HG02763 (cell line): ENCODE measurements at regions not wholly inside any gene's neighbourhood (a gene's known extent, or its start where the extent isn't known, plus 50 kb on each side); places are given as distances from the start of the nearest gene placed in this dataset.
"Not testable (repeated sequence)": the region's sequence is repeated elsewhere in the genome, so short reads cannot be mapped to it uniquely, and the experiment has no call there.

Source experiments
- ATAC-seq: cut with Tn5 transposase; IDR thresholded peaks from one replicate; pipeline ENCODE4 v1.9.1; 2021; ENCODE audit warnings: mild to moderate bottlenecking, moderate library complexity; ENCODE audit not compliant: unreplicated experiment

DNA sequence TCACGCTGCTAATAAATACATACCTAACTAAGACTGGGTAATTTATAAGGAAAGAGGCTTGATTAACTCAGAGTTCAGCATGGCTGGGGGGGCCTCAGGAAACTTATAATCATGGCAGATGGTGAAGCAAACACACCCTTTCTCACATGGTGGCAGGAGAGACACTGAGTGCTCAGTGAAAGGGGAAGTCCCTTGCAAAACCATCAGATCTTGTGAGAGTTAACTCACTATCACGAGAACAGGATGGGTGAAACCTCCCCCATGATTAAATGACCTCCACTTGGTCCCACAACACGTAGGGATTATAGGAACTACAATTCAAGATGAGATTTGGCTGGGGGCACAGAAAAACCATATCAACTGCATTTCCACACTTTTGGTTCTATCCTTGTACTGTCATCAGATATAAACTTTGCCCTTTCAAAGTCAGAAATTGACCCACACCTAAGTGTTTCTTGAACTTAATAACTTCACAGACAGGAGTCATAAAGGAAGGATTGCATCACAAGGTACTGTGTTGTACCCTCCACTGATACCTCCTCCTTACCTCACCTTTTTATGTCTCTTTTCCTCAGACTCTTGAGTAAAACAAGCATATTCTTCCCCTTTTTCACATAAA is 319.1 kb upstream of the PIK3R1 start:
- ATAC-seq = no peak

- ATAC-seq = not testable (repeated sequence)
These were observed 325.7 kb upstream of the PIK3R1 start for GRCh38 chr5:67889870-67890269.

DNA sequence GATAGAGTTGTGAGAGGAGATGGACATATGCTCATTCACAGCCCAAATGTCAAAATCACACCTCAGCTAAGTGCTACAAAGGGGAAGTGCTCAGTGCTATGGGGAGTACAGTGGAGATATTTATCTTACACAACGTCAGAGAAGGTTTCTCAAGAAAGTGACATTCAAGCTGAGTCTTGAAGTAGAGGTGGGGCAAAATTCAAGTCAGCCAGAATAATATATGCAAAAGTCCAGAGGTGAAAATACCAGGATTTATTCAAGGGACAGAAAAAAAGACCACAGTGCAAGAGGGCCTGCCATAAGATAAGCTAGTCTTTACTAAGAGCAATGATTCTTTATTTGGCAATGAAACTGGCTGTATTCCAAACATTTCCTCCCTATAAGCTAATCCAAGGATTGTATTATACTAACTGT is 327.8 kb upstream of the PIK3R1 start:
- no peak for ATAC-seq

- no peak for ATAC-seq
These were observed 328.8 kb upstream of the PIK3R1 start for GRCh38 chr5:67886761-67887160.

DNA sequence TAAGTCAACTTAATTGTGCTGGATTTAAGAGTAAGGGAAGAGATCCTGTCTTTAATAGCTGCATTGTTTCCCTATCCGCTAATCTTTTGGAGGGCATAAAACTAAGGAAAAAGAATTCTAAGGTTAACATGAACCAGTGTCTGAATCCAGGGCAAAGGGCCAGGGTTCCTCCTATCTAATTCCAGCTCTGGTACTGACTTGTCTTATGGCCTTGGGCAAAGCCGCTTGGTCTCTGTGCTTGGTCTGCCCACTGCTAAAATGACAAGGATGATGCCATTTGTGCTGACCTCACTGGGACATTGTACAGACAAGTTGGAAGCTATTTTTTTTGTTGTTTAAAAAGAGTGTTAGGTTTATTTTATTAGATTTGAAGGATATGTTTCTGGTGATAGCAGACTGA is 334.7 kb upstream of the PIK3R1 start:
- ATAC-seq = no peak

DNA sequence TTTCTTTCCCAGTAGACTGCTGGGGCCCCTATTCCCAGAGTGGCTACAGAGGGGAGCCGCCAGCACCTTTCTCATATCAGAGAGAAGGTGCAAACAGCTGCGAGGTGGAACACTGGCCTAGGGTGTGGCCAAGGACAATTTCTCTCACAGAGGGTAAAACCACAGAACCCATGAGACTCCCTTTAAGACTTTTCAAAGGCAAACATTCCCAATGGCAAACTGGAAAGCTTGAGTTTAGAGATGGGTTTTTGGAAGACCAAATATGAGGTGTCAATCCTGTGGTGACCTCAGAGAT is 335.1 kb upstream of the PIK3R1 start:
- no peak for ATAC-seq

DNA sequence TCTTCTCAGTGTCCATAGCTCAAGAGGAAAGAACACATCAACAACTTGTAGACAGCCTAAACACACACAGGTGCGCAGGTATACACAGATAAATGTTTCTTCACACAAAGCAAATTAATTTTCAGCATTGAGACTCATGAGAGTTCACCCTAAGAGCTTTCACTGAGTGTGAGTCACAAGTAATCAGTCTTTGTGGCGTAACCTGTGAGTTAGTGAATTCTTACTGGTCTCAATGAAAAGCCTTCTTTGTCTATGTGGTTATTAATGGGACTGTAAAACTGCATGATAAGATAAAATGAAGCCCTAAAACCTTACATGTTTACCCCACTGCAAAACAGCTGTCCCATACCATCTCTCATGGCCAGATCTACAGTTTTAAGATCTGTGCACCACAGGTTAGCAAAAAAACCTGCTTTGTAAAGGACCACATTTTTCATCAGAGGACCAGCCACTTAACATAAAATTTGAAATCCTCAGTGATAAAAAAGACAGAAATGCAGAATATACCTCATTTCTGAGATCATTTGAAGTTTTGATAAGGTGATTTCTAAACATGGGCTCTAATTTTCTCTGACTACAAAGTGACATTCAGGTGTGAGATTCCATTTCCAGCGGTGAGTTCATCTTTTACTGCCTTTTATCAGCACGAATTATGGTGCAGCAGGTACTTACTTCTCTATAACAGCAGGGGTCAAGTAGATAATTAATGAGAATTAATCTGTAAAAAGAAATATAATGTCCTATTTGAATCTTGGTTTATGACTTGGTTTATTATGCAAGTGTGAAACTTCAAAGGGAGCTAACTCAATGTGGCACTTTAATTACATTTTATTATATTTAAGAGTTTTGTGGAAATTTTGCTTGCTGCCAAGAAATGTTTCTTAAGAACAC is 335.7 kb upstream of the PIK3R1 start:
- no peak for ATAC-seq

- no peak for ATAC-seq
These were observed 336.6 kb upstream of the PIK3R1 start for GRCh38 chr5:67878933-67879332.

DNA sequence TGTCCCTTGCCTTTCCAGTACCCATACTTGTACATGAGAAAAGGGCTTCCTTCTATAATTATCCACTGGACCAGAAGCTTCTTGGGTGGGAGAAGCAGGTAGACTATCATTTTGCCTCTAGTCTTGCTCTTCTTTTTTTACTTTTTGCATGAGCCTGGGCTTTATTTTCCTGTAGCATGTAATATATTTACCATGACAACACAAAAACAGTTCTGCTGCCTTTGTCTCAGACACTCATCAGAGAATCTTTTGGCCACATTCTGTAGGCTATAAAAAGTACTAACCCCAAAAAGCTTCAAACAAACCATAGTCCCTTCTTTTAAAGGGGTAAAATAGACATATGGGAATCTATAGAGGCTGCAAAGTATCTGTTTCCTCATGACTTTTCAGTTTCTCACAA is 339.2 kb upstream of the PIK3R1 start:
- no peak for ATAC-seq

GRCh38 chr5:67875601-67876000 is 340.0 kb upstream of the PIK3R1 start:
- no peak for ATAC-seq

DNA sequence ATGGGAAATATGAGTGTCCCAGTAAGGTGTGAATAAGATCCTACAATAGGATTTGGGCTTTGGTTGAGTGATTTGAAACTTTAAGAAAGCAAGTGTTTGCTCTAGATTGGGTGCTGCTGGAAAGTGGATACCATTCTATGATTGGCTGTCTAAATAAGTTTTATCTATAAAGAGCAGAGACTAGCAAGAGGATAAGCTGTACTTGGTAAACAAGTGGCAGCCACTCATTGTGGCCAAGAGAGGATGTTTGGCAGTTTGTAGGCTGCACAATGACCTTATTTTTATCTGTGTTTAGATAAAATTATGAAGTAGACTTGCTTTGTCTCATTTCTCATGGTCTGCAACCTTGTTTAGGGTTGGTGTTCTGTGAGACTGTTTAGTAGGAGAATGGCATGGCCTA is 341.6 kb upstream of the PIK3R1 start:
- no peak for ATAC-seq

GRCh38 chr5:67870662-67871061 is 344.9 kb upstream of the PIK3R1 start:
- no peak for ATAC-seq

DNA sequence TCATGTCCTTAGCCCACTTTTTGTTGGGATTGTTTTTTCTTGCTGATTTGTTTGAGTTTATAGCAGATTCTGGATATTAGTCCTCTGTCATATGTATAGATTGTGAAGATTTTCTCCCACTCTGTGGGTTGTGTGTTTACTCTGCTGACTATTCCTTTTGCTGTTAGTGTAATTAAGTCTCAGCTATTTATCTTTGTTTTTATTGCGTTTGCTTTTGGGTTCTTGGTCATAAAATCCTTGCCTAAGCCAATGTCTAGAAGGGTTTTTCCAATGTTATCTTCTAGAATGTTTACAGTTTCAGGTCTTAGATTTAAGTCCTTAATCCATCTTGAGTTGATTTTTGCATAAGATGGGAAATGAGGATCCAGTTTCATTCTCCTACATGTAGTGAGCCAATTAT is 351.2 kb upstream of the PIK3R1 start:
- ATAC-seq = not testable (repeated sequence)

DNA sequence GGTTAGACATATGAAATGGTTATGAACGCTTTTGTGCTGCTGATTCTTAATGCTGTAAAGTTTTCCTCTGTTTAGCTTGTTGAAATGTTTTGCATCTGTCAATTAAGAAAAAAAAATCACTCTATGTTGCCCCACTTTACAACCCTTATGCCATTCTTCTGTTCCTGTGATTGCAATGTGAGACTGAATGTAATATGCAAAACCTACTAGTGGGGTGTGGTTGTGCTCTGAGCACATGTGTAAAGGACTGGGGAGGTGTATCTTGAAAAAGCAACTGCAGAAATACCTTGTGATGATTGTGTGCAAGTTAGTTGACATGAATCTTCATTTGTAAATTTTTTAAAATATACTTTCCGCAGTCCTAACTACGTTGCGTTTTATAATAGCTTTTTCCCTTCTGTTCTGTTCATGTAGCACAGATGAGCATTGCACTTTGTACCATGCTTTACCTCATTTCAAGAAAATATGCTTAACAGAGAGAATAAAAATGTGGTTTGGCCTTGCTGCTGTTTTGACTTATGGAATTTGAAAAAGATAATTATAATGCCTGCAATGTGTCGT is 357.0 kb upstream of the PIK3R1 start:
- no peak for ATAC-seq

- no peak for ATAC-seq
These were observed 358.1 kb upstream of the PIK3R1 start for GRCh38 chr5:67857502-67857901.

DNA sequence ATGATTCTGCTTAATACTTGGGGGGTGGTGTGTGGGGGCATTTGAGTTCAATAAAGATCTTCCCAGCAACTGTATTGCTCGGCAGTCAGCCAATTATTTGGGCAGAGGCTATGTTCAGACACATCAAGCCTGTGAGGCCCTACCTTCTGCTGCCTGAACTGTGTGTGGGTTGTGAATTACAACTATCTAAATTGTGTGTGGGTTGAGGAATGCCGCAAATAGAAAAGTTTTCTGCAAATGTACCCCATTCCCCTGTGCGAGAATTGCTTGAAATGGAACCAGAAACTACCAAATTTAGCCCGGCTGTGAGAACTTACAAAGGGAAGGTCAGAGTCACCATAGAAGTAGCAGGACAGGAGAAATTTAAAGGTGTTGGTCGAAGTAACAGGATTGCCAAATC is 360.0 kb upstream of the PIK3R1 start:
- ATAC-seq = no peak

DNA sequence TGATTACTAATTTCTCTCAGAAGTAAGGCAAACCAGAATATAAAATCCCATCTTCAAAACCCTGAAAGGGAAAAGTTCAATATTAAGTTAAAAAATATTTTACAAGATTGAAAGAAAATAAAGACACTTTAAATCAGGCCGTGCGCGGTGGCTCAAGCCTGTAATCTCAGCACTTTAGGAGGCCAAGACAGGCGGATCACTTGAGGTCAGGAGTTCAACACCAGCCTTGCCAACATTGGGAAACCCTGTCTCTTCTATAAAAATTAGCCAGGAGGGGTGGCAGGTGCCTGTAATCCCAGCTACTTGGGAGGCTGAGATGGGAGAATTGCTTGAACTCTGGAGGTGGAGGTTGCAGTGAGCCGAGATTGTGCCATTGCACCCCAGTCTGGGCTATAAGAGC is 364.6 kb upstream of the PIK3R1 start:
- not testable (repeated sequence) for ATAC-seq

- no peak for ATAC-seq
These were observed 370.6 kb upstream of the PIK3R1 start for GRCh38 chr5:67844924-67845323.

DNA sequence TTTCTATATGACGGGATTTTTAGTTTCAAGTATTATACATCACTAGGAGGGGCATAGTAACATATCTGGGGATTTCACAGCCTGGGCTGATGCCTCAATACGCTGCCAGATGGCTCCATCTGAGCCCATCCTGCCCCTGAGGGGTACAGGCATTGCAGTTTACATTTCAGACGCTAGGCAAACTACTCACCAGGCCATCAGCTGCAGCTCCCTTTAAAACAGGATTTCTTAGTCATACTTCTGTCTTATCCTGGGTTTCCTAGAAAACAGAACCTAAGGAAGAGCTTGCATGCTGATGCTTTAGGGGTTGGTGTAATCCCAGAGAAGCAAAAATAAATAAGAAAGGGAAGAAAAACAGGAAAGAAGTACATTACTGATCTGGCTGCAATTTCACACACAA is 372.8 kb upstream of the PIK3R1 start:
- no peak for ATAC-seq

DNA sequence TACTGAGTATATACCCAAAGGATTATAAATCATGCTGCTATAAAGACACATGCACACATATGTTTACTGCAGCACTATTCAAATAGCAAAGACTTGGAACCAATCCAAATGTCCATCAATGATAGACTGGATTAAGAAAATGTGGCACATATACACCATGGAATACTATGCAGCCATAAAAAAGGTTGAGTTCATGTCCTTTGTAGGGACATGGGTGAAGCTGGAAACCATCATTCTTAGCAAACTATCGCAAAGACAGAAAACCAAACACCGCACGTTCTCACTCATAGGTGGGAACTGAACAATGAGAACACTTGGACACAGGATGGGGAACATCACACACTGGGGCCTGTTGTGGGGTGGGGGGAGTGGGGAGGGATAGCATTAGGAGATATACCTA is 378.3 kb upstream of the PIK3R1 start:
- ATAC-seq = not testable (repeated sequence)

GRCh38 chr5:67836496-67836895 is 379.1 kb upstream of the PIK3R1 start:
- not testable (repeated sequence) for ATAC-seq

GRCh38 chr5:67831048-67831447 is 384.5 kb upstream of the PIK3R1 start:
- no peak for ATAC-seq
